T-cell (primary cell): ENCODE measurements at regions not wholly inside any gene's neighbourhood (a gene's known extent, or its start where the extent isn't known, plus 50 kb on each side); places are given as distances from the start of the nearest gene placed in this dataset.

Experiments
- ATAC-seq, 4 experiments: fragments of 200-7000 bp in 3 of 4; fragments of 150-1000 bp in 1 of 4; cut with Tn5 transposase; replicated peaks in 1 of 4; 1 replicate in 3 of 4; 2 replicates in 1 of 4; pipeline ENCODE4 v1.10.0; 2021; ENCODE audit warnings: moderate library complexity in 3 of 4, mild to moderate bottlenecking in 2 of 4, moderate number of reproducible peaks in 1 of 4
- CTCF ChIA-PET, 2 donors: fragments of 300-600 bp; sonication (Branson Sonifier 250); formaldehyde crosslinking; loops; one replicate each; lab custom pipeline; 2022; ENCODE audit warnings: antibody characterized with exemption in 2 of 2; lab: Charles Lee
- POLR2A ChIA-PET, 2 donors: fragments of 300-600 bp; sonication (Branson Sonifier 250); formaldehyde crosslinking; loops; one replicate each; lab custom pipeline; 2022; ENCODE audit warnings: antibody characterized with exemption in 2 of 2; lab: Charles Lee
- DNase-seq, 35 experiments: peaks; one replicate each; pipeline versions ENCODE4 v3.0.0 to v3.0.0-alpha.2; 2013 to 2023
- H3K27ac ChIP-seq: one replicate; pipeline ENCODE4 v1.5.1; 2013; ENCODE audit warnings: low read length
- H3K27me3 ChIP-seq, 2 experiments: replicated peaks in 1 of 2; 1 replicate in 1 of 2; 2 replicates in 1 of 2; pipeline versions ENCODE4 v1.6.1 to v1.7.0; 2013; ENCODE audit warnings: low read length in 1 of 2, mixed read lengths in 1 of 2; ENCODE audit not compliant: control insufficient read depth in 2 of 2, insufficient read depth in 2 of 2; ENCODE audit errors: extremely low read depth in 1 of 2
- H3K36me3 ChIP-seq, 2 donors: 1 replicate in 1 of 2; 2 replicates in 1 of 2; pipeline versions ENCODE4 v1.6.1 to v1.7.0; 2013; ENCODE audit warnings: low read length in 1 of 2; ENCODE audit not compliant: control insufficient read depth in 2 of 2, insufficient read depth in 1 of 2; ENCODE audit errors: extremely low read depth in 1 of 2
- H3K4me1 ChIP-seq, 2 experiments: 1 replicate in 1 of 2; 2 replicates in 1 of 2; pipeline versions ENCODE4 v1.6.1 to v1.7.0; 2013; ENCODE audit warnings: low read length in 2 of 2, mixed read lengths in 1 of 2; ENCODE audit not compliant: insufficient read depth in 2 of 2, control insufficient read depth in 1 of 2; ENCODE audit errors: extremely low read depth in 1 of 2
- H3K4me3 ChIP-seq, 2 donors: 1 replicate in 1 of 2; 2 replicates in 1 of 2; pipeline versions ENCODE4 v1.5.1 to v1.7.0; 2013; ENCODE audit warnings: mild to moderate bottlenecking in 2 of 2, low read length in 1 of 2, moderate library complexity in 1 of 2; ENCODE audit not compliant: control insufficient read depth in 1 of 2; ENCODE audit errors: extremely low read depth in 1 of 2
- H3K9me3 ChIP-seq: 2 replicates; pipeline ENCODE4 v1.7.0; 2013
- H3K27ac Mint-ChIP-seq, 2 donors: one replicate each; pipeline ENCODE4 v1.8.0; 2020 to 2021; ENCODE audit warnings: mild to moderate bottlenecking in 2 of 2, mixed read lengths in 2 of 2
- H3K27me3 Mint-ChIP-seq, 2 donors: one replicate each; pipeline ENCODE4 v1.8.0; 2021 to 2022; ENCODE audit warnings: mixed read lengths in 2 of 2
- H3K36me3 Mint-ChIP-seq: one replicate; pipeline ENCODE4 v1.8.0; 2021; ENCODE audit warnings: mixed read lengths
- H3K4me1 Mint-ChIP-seq, 3 donors: one replicate each; pipeline ENCODE4 v1.8.0; 2020 to 2022; ENCODE audit warnings: mixed read lengths in 3 of 3, mild to moderate bottlenecking in 1 of 3
- H3K4me3 Mint-ChIP-seq, 3 donors: one replicate each; pipeline ENCODE4 v1.8.0; 2020 to 2022; ENCODE audit warnings: mild to moderate bottlenecking in 3 of 3, mixed read lengths in 3 of 3, moderate library complexity in 3 of 3
- H3K9me3 Mint-ChIP-seq, 3 donors: one replicate each; pipeline ENCODE4 v1.8.0; 2020 to 2022; ENCODE audit warnings: mixed read lengths in 3 of 3
- WGBS: methylation state at CpG from one replicate; pipeline ENCODE4 v1.1.5; 2013; ENCODE audit warnings: missing lambda C conversion rate; ENCODE audit not compliant: insufficient coverage; 5-methylcytosine and 5-hydroxymethylcytosine counted together

- no peaks in the 10 kb centered on the region for H3K4me1 Mint-ChIP-seq
- Histone ChIP-seq H3K36me3 (no peaks in the 10 kb centered on the region), H3K27me3 (no peaks in the 10 kb centered on the region), H3K4me3 (no peak overlapping the region), H3K4me1 (no peaks in the 10 kb centered on the region), H3K27ac (no peak overlapping the region), H3K9me3 (no peaks in the 10 kb centered on the region)
- no peaks in the 10 kb centered on the region for H3K36me3 Mint-ChIP-seq
- no peak overlapping the region for H3K4me3 Mint-ChIP-seq
- H3K9me3 Mint-ChIP-seq, result no peaks in the 10 kb centered on the region
- WGBS, result no CpG with 5 or more reads among the region's 1 CpG
- H3K27me3 Mint-ChIP-seq, result peaks cover 0 to 2% of the 10 kb centered on the region in 2 donors
- ChIA-PET CTCF (no interaction called here), POLR2A (no interaction called here)
- no peak for DNase-seq
- no peak overlapping the region for H3K27ac Mint-ChIP-seq
- ATAC-seq, result no peak
These were observed 102.5 kb upstream of the ATP1B1 start for GRCh38 chr1:169003864-169004516.

- CTCF ChIA-PET, result no interaction called here
These were observed 100.7 kb upstream of the ATP1B1 start for GRCh38 chr1:169005776-169006175.

GRCh38 chr1:169009666-169010065 is 96.8 kb upstream of the ATP1B1 start:
- Mint-ChIP-seq H3K27ac (no peak overlapping the region), H3K27me3 (no peaks in the 10 kb centered on the region), H3K4me1 (no peaks in the 10 kb centered on the region), H3K9me3 (no peaks in the 10 kb centered on the region), H3K36me3 (no peaks in the 10 kb centered on the region), H3K4me3 (no peak overlapping the region)
- no peaks in the 10 kb centered on the region for H3K27me3 ChIP-seq
- H3K27ac ChIP-seq, result no peak overlapping the region
- ChIA-PET POLR2A (no interaction called here), CTCF (interaction anchor here (0.6 to 0.7 kb wide), 2 partner anchors 68 to 339 kb away, joined by 3 read pairs; no protein-coding TSS in a partner anchor)
- H3K4me1 ChIP-seq, result no peaks in the 10 kb centered on the region
- DNase-seq, result no peak
- ATAC-seq, result no peak
- H3K9me3 ChIP-seq, result no peaks in the 10 kb centered on the region
- no peaks in the 10 kb centered on the region for H3K36me3 ChIP-seq
- no peak overlapping the region for H3K4me3 ChIP-seq

More at GRCh38 chr1:169005776-169006175, 100.7 kb upstream of the ATP1B1 start:
- Mint-ChIP-seq H3K4me1 (no peaks in the 10 kb centered on the region), H3K27ac (no peak overlapping the region), H3K27me3 (peaks cover 0 to 2% of the 10 kb centered on the region in 2 donors), H3K9me3 (no peaks in the 10 kb centered on the region), H3K4me3 (no peak overlapping the region), H3K36me3 (no peaks in the 10 kb centered on the region)
- POLR2A ChIA-PET, result no interaction called here
- Histone ChIP-seq H3K36me3 (no peaks in the 10 kb centered on the region), H3K9me3 (no peaks in the 10 kb centered on the region), H3K27me3 (no peaks in the 10 kb centered on the region), H3K4me1 (no peaks in the 10 kb centered on the region), H3K4me3 (no peak overlapping the region), H3K27ac (no peak overlapping the region)
- DNase-seq, result no peak
- ATAC-seq, result no peak
- WGBS, result no CpG with 5 or more reads among the region's 4 CpGs

- no peak for ATAC-seq
- H3K27ac ChIP-seq, result no peak overlapping the region
- Mint-ChIP-seq H3K27ac (no peak overlapping the region), H3K36me3 (no peaks in the 10 kb centered on the region), H3K4me1 (no peaks in the 10 kb centered on the region), H3K4me3 (no peak overlapping the region), H3K9me3 (no peaks in the 10 kb centered on the region), H3K27me3 (peaks cover 0 to 5% of the 10 kb centered on the region in 2 donors)
- no peak for DNase-seq
- ChIA-PET CTCF (no interaction called here), POLR2A (no interaction called here)
- 30% methylated on average over 2 of the region's 2 CpGs for WGBS
- no peaks in the 10 kb centered on the region for H3K4me1 ChIP-seq
- H3K9me3 ChIP-seq, result no peaks in the 10 kb centered on the region
- no peak overlapping the region for H3K4me3 ChIP-seq
- H3K36me3 ChIP-seq, result no peaks in the 10 kb centered on the region
- H3K27me3 ChIP-seq, result no peaks in the 10 kb centered on the region
These were observed 94.1 kb upstream of the ATP1B1 start for GRCh38 chr1:169012416-169012815.

GRCh38 chr1:169013821-169014220 is 92.7 kb upstream of the ATP1B1 start:
- DNase-seq (no peak), ATAC-seq (no peak)
- Mint-ChIP-seq H3K27me3 (peaks cover 0 to 5% of the 10 kb centered on the region in 2 donors), H3K4me1 (peaks cover 0 to 10% (median 5%) of the 10 kb centered on the region in 3 donors), H3K27ac (no peak overlapping the region), H3K36me3 (no peaks in the 10 kb centered on the region), H3K9me3 (no peaks in the 10 kb centered on the region), H3K4me3 (no peak overlapping the region)
- POLR2A ChIA-PET, result no interaction called here
- WGBS, result 100% methylated on average over 2 of the region's 4 CpGs
- H3K4me3 ChIP-seq, result no peak overlapping the region
- H3K27me3 ChIP-seq, result no peaks in the 10 kb centered on the region
- H3K36me3 ChIP-seq, result no peaks in the 10 kb centered on the region
- no peaks in the 10 kb centered on the region for H3K9me3 ChIP-seq
- peaks cover 2 to 3% of the 10 kb centered on the region in 2 experiments for H3K4me1 ChIP-seq
- CTCF ChIA-PET, result no interaction called here
- H3K27ac ChIP-seq, result no peak overlapping the region

- H3K27me3 ChIP-seq, result no peaks in the 10 kb centered on the region
- peaks cover 3 to 5% of the 10 kb centered on the region in 2 donors for H3K27me3 Mint-ChIP-seq
- H3K4me3 Mint-ChIP-seq, result no peak overlapping the region
- H3K27ac ChIP-seq, result no peak overlapping the region
- DNase-seq, result no peak
- H3K4me3 ChIP-seq, result no peak overlapping the region
- POLR2A ChIA-PET, result no interaction called here
- no peaks in the 10 kb centered on the region for H3K36me3 ChIP-seq
- H3K27ac Mint-ChIP-seq, result no peak overlapping the region
- WGBS, result 100% methylated on average over 4 of the region's 5 CpGs
- no peaks in the 10 kb centered on the region for H3K9me3 Mint-ChIP-seq
- H3K9me3 ChIP-seq, result no peaks in the 10 kb centered on the region
- no peak for ATAC-seq
- CTCF ChIA-PET, result no interaction called here
- H3K4me1 ChIP-seq, result peaks cover 2 to 3% of the 10 kb centered on the region in 2 experiments
- H3K4me1 Mint-ChIP-seq, result peaks cover 0 to 20% (median 5%) of the 10 kb centered on the region in 3 donors
- no peaks in the 10 kb centered on the region for H3K36me3 Mint-ChIP-seq
These were observed 91.0 kb upstream of the ATP1B1 start for GRCh38 chr1:169015464-169015863.
